Activated naive CD8-positive, alpha-beta T cell treated with anti-CD3 and anti-CD28 coated beads, Interleukin-2, amount 10 ng/mL, durations not matched to agents 7 days and 5 days (primary cell): ENCODE measurements at regions not wholly inside any gene's neighbourhood (a gene's known extent, or its start where the extent isn't known, plus 50 kb on each side); places are given as distances from the start of the nearest gene placed in this dataset. TPM values are rescaled to one million over a fixed set of nuclear protein-coding genes. Genes with fewer than 3 reads are reported as not detected.

ENCODE experiments used
- microRNA-seq: library from miRNA; unstranded; fragments of <30 nt; microRNA quantifications from one replicate; pipeline ENCODE4 v1.2.0, GENCODE V29; 2022

Small RNA genes in the stretch of these regions (microRNA-seq; reads per million reads assigned to microRNA genes)
- gene MIR8054 = not detected
